Uterus (tissue), 3 donors: ENCODE measurements at regions not wholly inside any gene's neighbourhood (a gene's known extent, or its start where the extent isn't known, plus 50 kb on each side); places are given as distances from the start of the nearest gene placed in this dataset.

Source experiments
- DNase-seq, 2 donors: peaks; one replicate each; pipeline ENCODE4 v3.0.0-alpha.2; 2019 to 2020
- H3K27ac ChIP-seq, 2 donors: fragments of 200-600 bp; sonication (generic); 1 replicate in 1 of 2; 2 replicates in 1 of 2; pipeline ENCODE4 v1.5.1; 2016 to 2018
- H3K27me3 ChIP-seq, 2 donors: fragments of 200-600 bp; sonication (generic); one replicate each; pipeline ENCODE4 v1.5.1; 2018 to 2019; ENCODE audit warnings: control low read depth in 1 of 2
- H3K36me3 ChIP-seq, 2 donors: fragments of 200-600 bp; sonication (generic); one replicate each; pipeline ENCODE4 v1.5.1; 2019; ENCODE audit warnings: control low read depth in 1 of 2
- H3K4me1 ChIP-seq, 2 donors: fragments of 200-600 bp; sonication (generic); one replicate each; pipeline ENCODE4 v1.5.1; 2018 to 2019; ENCODE audit warnings: control low read depth in 1 of 2
- H3K4me3 ChIP-seq, 2 donors: fragments of 200-600 bp; sonication (generic); 1 replicate in 1 of 2; 2 replicates in 1 of 2; pipeline ENCODE4 v1.5.1; 2018 to 2019; ENCODE audit warnings: mild to moderate bottlenecking in 1 of 2
- H3K9me3 ChIP-seq, 2 donors: fragments of 200-600 bp; sonication (generic); one replicate each; pipeline ENCODE4 v1.5.1; 2019; ENCODE audit warnings: control low read depth in 1 of 2
- POLR2A ChIP-seq, 2 donors: fragments of 450-650 bp; IDR thresholded peaks; one replicate each; pipeline ENCODE4 v1.6.1; 2016; ENCODE audit warnings: antibody characterized with exemption in 2 of 2, mild to moderate bottlenecking in 1 of 2, moderate library complexity in 1 of 2
- intact Hi-C: fragments of 100-400 bp; cut with DNase I; formaldehyde crosslinking; loops from one replicate; pipeline ENCODE4 v1.15.1; 2023; ENCODE audit warnings: low total_unique reads
- TF ChIP-seq, protein P1 (sequence below), 4 experiments: fragments of 200-600 bp in 2 of 4; fragments of 450-650 bp in 2 of 4; sonication (generic) in 2 of 4; IDR thresholded peaks; one replicate each; pipeline ENCODE4 v1.5.1; 2016 to 2019; ENCODE audit warnings: antibody characterized with exemption in 4 of 4, mild to moderate bottlenecking in 2 of 4, moderate library complexity in 1 of 4
- donor health status: DM: yes; HTN: yes; CAD: no.

DNA sequence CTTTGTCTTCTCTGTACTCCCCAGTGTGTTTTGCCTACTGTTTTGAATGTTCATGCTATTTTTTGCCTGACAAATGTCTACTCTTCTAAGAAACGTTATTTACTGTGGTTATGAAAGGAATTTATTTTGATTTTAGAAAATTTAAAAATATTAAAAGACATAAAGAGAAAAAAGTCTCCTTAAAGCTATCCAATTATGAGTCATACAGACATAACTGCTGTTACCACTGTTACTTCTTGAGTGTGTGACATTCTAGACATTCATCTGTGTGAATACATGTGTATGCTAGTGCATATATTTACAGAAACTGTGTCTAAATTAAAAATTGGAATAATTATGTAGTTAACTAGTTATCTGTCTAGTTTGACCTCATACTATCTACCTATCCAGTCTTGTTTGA lies 187.6 kb upstream of the SGCG start:
- TF ChIP-seq POLR2A (IDR thresholded peaks at IDR 0.05): no peak
- TF ChIP-seq, protein P1, sequence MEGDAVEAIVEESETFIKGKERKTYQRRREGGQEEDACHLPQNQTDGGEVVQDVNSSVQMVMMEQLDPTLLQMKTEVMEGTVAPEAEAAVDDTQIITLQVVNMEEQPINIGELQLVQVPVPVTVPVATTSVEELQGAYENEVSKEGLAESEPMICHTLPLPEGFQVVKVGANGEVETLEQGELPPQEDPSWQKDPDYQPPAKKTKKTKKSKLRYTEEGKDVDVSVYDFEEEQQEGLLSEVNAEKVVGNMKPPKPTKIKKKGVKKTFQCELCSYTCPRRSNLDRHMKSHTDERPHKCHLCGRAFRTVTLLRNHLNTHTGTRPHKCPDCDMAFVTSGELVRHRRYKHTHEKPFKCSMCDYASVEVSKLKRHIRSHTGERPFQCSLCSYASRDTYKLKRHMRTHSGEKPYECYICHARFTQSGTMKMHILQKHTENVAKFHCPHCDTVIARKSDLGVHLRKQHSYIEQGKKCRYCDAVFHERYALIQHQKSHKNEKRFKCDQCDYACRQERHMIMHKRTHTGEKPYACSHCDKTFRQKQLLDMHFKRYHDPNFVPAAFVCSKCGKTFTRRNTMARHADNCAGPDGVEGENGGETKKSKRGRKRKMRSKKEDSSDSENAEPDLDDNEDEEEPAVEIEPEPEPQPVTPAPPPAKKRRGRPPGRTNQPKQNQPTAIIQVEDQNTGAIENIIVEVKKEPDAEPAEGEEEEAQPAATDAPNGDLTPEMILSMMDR (IDR thresholded peaks at IDR 0.05): no peak
- Histone ChIP-seq H3K27ac (no peak overlapping the region), H3K4me1 (no peaks in the 10 kb centered on the region), H3K9me3 (no peaks in the 10 kb centered on the region), H3K36me3 (no peaks in the 10 kb centered on the region), H3K4me3 (no peak overlapping the region), H3K27me3 (no peaks in the 10 kb centered on the region)
- DNase-seq: no peak
- intact Hi-C loops: no loop called here

DNA sequence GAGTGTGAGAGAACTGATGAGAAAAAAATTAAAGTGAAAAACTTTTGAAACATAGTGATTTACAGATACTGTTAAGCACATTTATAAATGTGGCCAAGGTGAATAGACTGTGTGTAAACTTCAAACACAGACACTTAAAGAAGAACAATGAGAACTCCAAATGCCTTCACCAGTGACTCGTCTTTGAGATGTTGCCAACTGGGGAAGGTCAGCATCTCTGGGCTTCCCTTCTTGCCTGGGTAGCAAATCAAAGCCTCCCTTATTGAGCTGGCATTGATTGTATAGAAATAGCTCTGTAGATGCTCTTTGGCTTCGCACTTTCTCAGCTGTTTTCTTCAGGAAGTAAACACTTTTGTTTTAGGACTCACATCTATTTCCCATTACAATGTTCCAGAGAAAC lies 177.3 kb upstream of the SGCG start:
- Histone ChIP-seq H3K4me1 (peaks cover 0 to 4% of the 10 kb centered on the region in 2 donors), H3K27me3 (no peaks in the 10 kb centered on the region), H3K9me3 (no peaks in the 10 kb centered on the region), H3K27ac (no peak overlapping the region), H3K4me3 (no peak overlapping the region), H3K36me3 (no peaks in the 10 kb centered on the region)
- TF ChIP-seq, protein P1 (IDR thresholded peaks at IDR 0.05): no peak
- TF ChIP-seq POLR2A (IDR thresholded peaks at IDR 0.05): no peak
- DNase-seq: no peak
- intact Hi-C loops: no loop called here

DNA sequence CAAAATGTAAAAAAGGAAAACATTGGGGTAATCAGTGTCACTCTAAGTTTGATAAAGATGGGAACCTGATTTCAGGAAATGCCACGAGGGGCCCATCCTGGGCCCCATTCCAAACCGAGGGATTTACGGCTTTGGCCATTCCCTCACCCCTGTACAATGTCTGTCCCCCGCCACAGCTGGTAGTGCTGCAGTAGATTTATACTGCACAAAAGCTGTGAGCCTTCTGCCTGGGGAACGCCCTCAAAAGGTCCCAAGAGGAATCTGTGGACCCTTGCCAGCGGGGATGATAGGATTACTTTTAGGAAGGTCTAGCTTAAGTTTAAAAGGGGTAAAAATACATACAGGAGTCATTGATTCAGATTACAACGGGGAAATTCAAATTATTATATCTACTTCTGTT lies 173.4 kb upstream of the SGCG start:
- H3K4me1 ChIP-seq: peaks cover 0 to 4% of the 10 kb centered on the region in 2 donors
- H3K4me3 ChIP-seq: no peak overlapping the region
- peak in 1 of 2 donors; percentile 23 for DNase-seq
- intact Hi-C loops: no loop called here
- no peak overlapping the region for H3K27ac ChIP-seq
- no peaks in the 10 kb centered on the region for H3K36me3 ChIP-seq
- no peaks in the 10 kb centered on the region for H3K9me3 ChIP-seq
- TF ChIP-seq, protein P1 (IDR thresholded peaks at IDR 0.05): no peak
- no peak for TF ChIP-seq POLR2A (IDR thresholded peaks at IDR 0.05)
- H3K27me3 ChIP-seq: no peaks in the 10 kb centered on the region

DNA sequence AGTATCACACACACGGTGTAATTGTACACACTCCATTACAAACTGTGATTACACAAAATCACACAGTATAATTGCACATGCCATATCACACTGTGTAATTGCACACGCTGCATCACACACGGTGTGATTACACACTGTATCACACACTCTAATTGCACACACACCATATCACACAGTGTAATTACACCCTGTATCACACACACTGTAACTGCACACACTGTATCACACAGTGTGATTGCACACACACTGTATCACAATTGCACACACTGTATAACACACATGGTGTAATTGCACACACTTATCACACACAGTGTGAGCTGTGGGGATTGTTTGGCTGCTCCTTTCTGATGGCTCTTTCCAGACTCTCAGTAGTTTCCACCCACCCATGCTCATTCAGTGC lies 162.6 kb upstream of the SGCG start:
- Histone ChIP-seq H3K36me3 (no peaks in the 10 kb centered on the region), H3K9me3 (no peaks in the 10 kb centered on the region), H3K4me1 (no peaks in the 10 kb centered on the region), H3K27me3 (no peaks in the 10 kb centered on the region), H3K4me3 (no peak overlapping the region), H3K27ac (no peak overlapping the region)
- DNase-seq: no peak
- TF ChIP-seq POLR2A (IDR thresholded peaks at IDR 0.05): no peak
- TF ChIP-seq, protein P1 (IDR thresholded peaks at IDR 0.05): no peak
- intact Hi-C loops: no loop called here

DNA sequence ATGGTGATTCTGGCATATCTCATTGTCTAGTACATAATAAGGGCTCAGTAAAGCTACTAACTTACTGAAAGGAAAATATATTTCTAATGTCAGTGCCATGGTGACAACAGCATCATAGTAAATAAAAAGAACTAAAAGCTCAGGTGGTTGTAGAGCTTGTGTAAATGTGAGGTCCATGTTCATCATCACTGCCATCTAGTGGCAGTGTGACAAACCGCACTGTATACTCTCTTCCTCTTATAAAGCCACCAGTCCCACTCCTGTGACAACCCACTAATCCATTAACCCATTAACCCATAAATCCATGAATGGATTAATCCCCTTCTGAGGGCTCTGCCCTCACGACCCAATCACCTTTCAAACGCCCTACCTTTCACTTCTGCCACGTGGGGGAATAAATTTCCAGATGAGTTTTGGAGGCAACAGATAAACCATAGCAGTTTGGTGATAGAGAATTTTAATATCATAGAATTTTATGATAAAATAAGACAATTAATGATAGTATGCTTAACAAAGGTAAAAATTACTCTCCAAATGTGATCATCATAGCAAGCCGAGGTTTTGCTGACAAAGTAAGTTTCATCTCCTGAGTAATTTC lies 160.4 kb upstream of the SGCG start:
- intact Hi-C loops: no loop called here
- DNase-seq: peak; percentile 23 to 26
- TF ChIP-seq, protein P1 (IDR thresholded peaks at IDR 0.05): peak; percentile 62 to 73 (median 66)
- TF ChIP-seq POLR2A (IDR thresholded peaks at IDR 0.05): no peak

More for the DNA sequence above, 160.4 kb upstream of the SGCG start:
- Histone ChIP-seq H3K4me1 (no peaks in the 10 kb centered on the region), H3K36me3 (no peaks in the 10 kb centered on the region), H3K9me3 (no peaks in the 10 kb centered on the region), H3K27ac (no peak overlapping the region), H3K4me3 (no peak overlapping the region), H3K27me3 (no peaks in the 10 kb centered on the region)
